AG20443 (cell line): ENCODE measurements at regions not wholly inside any gene's neighbourhood (a gene's known extent, or its start where the extent isn't known, plus 50 kb on each side); places are given as distances from the start of the nearest gene placed in this dataset.
"Not testable (repeated sequence)": the region's sequence is repeated elsewhere in the genome, so short reads cannot be mapped to it uniquely, and the experiment has no call there.

ENCODE experiments used
- DNase-seq: peaks from one replicate; pipeline ENCODE4 v3.0.0; 2012; ENCODE audit warnings: low spot score, mixed read lengths

DNA sequence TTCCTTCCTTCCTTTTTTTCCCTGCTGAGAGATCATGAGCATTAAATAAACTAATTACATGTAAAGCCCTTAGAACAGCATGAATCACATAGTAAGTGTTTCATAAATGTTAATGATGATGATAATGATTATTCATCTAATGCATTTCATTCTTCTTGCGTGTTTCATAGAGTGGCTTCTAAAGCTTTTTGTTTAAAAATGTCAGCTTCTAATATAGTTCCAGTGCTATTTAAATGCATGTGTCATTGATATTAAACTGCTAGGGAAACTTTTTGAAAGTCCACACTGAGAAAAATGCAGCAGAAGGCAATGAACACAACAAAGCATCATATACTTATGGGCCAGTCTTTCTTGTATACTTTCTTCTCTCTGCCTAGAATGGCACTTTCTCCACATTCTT, 894.8 kb downstream of the REEP3 start:
- DNase-seq: no peak

DNA sequence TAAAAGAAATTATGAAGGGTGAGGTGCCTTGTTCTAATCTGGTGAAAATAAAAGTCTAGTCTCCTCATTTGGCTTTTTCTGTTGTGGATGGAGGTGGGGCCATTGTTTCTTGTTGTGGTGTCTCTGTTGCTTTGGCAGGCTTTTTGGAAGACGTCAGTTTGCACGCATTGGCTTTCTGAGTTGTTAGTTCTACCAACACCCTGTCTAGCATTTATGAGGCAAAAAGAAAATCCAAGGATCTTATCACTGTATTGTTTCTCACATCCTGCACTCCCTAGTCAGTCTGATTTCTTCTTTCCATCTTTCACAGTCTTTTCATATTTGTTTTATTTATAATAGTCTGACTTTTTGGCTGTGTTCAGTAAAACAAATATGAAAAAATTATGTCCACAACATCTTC, 898.3 kb downstream of the REEP3 start:
- DNase-seq: no peak

DNA sequence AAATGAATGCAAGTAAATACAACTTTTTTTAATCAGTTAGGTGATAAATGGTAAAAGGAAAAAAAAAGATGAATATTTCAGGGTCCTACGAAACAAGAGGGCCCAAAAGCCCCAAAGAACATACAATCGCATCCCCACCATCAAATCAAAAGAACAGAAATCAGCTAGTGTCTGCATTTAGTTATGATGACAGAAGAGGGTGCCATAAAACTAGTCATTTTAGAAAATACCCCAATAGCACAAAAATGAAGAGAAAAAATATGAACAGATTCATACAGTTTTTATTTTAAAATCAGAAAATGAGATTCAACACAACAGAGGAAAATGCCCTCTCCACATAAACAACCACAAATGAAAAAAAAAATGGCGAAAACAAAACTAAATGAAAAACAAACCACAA, 905.5 kb downstream of the REEP3 start:
- no peak for DNase-seq

DNA sequence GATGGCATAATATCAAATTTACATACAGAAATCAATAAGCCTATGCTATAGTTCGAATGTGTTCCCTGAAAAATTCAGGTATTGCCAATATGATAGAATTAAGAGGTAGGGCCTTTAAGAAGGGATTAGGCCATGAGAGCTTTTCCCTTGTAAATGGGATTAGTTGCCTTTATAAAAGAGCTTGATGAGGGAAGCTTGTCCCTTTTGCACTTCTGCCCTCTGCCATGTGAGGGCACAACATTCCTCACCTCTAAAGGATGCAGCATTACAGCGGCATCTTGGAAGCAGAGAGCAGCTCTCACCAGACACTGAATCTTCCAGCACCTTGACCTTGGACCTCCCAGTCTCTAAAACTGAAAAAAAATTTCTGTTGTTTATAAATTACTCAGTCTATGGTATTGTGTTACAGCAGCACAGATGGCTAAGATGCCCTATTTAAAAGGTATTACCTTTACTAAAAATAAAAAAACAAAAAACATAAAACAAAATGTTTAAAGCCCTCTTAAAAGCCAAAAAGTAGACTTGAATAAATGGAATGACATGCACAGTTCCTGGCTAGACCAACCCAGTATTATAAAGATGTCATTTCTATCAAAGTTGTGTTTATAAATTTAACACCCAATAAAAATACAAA, 909.6 kb downstream of the REEP3 start:
- no peak for DNase-seq

DNA sequence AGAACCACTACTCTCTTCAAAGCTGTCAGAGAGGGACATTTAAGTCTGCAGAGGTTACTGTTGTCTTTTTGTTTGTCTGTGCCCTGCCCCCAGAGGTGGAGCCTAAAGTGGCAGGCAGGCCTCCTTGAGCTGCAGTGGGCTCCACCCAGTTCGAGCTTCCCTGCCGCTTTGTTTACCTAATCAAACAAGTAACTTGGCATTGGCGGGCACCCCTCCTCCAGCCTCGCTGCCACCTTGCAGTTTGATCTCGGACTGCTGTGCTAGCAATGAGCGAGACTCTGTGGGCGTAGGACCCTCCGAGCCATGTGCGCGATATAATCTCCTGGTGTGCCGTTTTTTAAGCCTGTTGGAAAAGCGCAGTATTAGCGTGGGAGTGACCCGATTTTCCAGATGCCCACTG, 920.7 kb downstream of the REEP3 start:
- DNase-seq: not testable (repeated sequence)

DNA sequence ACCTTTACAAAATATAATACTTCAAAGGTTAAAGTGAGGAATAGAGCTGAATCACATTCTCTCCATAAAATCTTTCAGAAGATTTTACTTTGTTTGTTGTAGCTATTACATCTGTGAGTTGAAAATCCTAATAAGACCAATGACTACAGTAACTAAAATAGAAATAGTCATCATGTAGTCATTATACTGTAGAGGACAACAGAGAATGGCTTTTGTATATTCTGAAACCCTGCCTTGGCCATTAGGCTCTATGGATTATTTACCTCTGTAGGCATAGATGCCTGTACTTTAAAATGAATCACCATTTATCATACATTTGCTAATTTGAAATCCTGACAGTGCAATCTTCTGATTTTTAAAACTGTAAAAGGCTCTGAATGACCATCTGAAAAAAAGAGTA, 923.0 kb downstream of the REEP3 start:
- DNase-seq: no peak

DNA sequence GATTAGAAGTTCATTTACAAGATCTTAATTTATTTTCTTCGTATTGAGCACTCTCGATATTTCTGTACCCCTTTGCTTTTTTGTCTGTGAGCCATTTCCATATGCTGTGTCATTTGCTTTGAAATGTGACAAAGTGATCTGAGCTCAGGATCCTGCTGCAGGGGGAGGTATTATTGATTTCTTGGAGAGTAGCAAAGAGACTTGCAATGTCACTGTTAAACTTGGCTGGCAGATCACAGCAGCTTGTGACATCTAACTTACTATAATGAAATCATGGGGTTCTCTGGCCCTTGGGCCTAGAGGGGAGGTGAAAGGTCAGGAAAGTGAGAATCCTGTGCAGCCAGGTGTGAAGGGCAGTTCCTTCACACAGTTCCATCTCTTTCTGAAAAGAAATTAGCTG, 923.4 kb downstream of the REEP3 start:
- no peak for DNase-seq

DNA sequence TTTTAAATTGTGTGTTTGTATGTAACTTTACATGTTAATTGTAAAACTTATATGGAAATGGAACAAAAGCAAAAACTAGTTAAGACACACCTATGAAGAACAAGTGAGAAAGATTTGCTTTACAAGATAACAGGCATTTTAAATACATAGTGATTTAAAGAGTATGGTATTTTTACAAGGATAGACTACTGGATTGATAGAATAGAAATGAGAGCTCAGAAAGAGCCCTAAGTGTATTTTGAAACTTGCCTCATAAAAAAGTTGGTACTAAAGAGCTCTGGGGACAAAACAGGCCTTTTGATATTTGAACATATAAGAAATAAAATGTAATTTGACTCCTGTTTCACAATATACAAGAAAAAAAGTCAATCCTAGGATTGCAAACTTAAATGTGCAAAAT, 928.4 kb downstream of the REEP3 start:
- no peak for DNase-seq

DNA sequence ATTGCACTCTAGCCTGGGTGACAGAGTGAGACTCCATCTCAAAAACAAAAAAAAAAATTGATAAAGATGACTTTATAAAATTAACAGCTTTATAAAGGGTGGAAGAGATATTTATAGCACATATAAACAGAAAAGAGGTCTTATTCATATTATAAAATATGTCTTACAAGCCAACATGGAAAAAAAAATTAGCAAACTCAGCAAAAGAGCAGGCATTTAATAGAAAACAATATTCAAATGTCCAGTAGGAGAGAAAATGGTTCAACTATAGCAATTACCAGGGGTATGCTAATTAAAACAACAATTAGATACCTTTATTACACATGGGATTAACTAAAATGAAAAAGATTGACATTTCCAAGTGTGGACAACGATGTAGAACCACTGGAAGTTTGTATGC, 929.1 kb downstream of the REEP3 start:
- no peak for DNase-seq

DNA sequence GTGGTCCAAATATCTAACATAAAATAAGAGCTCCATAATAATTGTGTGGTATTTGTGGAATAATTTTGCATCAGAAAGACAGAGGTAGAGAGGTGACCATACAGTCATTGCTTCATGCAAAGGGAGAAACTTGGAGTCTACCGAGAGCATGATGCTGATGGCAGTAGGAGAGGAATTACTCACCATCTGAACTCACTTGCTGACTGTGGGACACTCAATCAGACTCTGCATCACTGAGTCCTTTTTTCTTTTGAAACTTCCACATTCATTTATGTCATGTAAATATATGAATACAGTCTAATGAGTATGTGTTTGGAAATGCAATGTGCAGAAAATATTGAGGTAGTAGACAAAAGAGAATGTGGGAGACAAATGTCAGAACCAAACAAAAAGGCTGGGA, 933.8 kb downstream of the REEP3 start:
- no peak for DNase-seq

DNA sequence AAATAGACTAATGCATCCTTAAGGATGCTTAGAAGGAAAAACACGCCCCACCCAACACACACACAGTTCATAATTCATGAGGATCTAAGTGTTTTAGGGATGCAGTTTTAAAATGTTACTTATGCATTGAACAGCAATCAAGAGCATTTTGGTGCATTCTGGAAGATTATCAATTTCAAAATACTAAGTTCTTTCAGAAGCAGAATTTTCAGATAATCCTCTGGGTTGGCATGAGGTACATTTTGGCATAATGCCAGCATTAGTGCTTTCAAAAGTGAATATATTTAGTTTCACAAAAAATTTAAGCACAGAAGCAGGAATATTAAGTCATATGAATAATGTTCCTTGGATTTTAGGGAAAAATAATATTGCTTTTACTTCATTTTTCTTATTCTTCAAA, 937.1 kb downstream of the REEP3 start:
- no peak for DNase-seq

DNA sequence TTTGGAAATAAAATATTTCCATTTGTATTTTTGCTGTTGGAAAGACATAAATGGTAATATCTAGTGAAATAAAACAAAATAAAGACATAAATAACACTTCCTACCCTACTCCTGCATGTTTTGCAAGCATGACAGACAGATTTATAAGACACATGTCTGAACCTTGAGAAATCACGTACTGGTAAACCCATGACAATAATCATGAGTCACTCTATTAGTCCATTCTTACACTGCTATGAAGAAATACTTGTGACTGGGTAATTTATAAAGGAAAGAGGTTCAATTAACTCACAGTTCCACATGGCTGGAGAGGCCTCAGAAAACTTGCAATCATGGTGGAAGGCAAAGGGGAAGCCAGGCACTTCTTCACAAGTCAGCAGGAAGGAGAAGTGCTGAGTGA, 942.2 kb downstream of the REEP3 start:
- no peak for DNase-seq

DNA sequence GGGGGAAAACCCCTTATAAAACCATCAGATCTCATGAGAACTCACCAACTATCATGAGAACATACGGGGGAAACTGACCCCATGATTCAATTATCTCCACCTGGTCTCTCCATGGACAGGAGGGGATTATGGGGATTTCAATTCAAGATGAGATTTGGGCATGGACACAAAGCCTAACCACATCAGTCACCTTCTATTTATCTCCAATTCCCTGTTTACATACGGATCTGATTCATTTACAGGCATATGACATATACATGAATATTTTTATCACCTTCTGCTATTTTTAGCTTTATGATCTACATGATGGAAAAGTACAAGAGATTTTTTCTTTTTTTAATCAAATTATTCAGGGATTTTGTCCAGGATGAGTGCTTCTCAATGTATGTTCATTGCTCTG, 944.5 kb downstream of the REEP3 start:
- DNase-seq: no peak

DNA sequence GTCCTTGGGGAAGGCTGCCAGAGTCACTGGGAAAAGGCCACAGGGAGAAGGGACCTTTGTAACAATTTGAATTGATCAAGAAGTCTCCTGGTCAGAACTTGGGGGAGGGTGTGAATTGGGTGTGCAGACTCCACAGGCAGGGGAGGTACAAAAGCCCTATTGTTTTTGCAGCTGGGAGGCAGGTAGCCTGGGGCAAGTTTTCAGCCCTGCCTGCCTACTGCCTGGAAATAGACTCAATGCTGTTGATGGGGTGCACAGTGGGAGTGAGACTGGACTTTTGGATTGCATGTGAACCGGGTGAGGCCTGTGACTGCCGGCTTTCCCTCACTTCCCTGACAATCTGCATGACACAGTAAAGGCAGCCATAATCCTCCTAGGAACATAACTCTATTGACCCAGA, 947.0 kb downstream of the REEP3 start:
- DNase-seq: no peak

DNA sequence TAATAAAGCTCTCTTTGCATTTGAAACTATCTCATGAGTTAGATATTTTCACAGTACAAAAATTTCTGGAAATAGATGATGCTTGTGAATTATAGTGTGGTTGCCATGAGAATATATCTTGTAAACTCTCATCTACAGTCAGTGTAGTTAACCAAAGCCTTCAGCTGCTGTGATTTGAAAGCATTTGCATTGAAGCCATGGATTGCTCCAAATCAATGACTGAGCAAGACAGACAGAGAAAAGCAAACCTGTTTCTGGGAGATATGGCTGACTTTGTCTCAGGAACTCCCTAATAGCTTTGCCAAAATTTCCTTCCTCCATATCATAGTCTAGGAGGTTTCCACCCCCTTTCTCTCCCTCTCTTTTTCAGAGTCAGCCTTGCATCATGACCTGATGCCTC, 955.3 kb downstream of the REEP3 start:
- DNase-seq: no peak

DNA sequence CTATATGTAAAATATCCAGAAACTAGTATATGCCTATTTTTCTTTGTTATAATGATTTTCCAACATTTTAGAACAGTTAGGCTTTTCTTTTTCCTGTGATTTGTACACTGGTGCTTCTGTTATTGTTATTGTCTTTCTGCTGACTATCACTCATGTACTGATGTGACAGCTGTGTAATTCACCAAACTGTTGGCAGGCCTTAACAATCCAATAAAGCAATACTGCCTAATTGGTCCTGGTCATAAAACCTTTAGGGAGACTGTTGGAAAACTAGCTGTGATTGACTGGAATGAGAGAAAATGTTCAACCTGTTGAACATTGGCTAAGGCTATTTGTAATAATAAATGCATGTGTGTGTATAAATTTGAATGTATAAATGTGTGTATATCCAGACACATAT, 956.6 kb downstream of the REEP3 start:
- DNase-seq: no peak

DNA sequence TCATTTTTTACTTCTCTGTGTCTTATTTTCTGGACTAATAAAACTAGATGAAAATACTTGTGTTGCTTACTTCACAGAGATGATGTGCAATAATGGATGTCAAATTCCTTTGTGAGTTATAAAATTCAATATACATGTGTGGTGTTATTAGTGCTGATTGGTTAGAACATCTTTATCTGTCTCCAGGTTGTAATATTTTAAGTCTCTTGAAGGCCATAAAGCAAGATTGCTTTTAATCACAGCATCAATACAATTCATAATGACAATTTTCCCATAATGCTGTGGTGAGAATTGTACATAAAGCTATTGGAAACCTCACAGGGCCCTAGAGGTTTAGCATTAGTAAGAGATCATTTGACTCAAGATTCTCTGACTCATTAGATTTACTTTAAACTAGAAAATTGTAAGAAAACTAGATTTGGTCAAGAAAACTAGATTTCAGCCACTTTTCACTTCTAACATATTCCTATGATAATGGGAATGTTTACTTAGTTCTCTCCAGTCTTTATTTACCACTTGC, 963.7 kb downstream of the REEP3 start:
- no peak for DNase-seq

DNA sequence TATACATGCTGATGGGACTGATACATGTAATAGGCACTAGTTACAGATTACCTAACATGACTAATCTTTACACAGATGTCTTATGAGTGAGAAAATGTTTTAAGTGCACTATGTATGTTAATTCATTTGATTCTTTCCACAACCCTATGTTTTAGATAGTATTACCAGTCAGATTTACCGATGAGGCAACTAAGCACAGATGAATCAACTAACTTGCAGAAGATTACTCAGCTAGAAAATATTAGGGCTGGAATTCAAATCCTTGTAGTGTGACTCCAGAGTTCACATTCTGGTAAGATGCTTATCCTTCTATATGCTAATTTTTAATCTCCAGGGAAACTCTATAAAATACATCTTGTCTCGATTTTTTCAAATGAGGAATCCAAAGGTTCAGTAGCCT, 964.9 kb downstream of the REEP3 start:
- DNase-seq: no peak

DNA sequence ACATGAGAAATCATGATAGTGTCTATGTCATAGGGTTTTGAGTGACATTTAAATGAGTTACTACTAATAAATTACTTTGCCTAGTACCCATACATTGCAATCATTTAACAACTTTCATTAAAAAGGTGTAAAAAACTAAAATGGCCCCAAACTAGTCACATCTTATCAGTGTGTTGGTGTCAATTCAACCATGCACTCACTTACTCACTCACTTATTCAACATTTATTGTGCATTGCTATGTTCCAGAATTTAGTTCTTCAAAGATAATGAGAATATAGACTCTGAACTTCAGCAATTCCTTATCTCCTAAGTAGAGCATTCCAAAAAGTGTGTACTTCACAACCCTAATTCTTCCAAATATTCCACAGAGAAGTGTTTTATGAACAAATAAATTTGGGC, 965.7 kb downstream of the REEP3 start:
- DNase-seq: no peak

DNA sequence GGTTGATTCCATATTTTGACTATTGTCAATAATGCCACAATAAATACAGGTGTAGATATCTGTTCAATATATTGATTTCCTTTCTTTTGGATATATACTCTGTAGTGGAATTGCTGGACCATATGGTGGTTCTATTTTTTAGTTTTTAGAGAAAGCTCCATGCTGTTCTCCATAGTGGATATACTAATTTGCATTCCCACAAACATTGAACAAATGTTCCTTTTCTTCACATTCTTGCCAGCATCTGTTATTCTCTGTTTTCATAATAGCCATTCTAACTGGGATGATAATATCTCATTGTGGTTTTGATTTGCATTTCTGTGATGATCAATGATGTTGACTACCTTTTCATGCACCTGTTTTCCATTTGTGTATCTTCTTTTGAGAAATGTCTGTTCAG, 973.7 kb downstream of the REEP3 start:
- no peak for DNase-seq

DNA sequence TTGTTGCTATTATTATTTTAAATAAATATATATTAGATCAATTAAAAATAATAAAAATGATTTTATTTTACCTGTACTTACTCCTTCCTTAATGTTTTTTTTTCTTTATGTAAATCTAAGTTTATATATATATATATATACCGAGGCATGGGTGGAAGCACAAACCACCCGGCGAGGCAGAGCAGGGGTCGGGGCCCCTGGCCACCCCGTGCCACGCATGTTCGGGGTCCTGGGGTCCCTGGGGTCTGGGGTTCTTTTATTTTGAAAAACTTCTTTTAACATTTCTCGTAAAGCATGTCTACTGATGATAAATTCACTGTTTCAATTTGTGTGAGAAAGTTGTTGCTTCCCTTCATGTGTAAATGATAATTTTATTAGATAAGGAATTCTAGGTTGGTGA, 976.1 kb downstream of the REEP3 start:
- no peak for DNase-seq

DNA sequence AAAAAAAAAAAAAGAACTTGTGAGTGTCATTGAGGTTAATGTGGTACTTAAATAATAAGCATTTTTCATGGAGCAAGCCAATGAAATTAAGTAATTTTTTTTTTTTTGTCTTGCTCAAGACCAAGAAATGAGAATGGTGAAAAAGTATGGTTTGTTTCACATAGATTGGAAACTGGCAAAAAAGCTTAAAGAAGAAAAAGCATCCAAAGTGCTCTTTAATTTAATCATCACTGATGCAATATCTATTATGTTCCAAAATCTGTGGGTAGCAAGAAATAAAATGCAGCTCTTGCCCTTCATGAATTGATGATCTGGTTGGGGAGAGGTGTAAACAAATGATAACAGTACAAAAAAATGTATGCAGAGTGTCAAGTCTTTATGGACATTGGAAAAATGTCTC, 980.6 kb downstream of the REEP3 start:
- DNase-seq: no peak

DNA sequence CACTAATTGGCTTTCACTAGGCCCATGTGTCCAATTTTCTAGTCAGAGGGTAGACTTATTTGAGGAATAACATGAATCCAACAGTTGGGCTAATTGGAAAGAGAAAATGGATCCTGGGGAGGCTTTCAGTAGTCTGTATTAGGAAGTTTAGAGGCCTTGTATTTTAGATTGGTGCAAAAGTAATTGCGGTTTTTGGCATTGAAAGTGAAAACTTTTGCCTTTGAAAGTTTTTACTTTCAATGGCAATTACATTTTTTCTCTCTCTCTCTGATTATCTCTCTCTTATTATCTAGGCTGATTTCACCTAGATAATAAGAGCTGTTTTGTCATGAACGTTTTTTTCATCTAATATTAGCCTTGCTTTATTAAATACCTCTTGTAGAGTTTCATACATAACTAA, 981.7 kb downstream of the REEP3 start:
- DNase-seq: no peak

DNA sequence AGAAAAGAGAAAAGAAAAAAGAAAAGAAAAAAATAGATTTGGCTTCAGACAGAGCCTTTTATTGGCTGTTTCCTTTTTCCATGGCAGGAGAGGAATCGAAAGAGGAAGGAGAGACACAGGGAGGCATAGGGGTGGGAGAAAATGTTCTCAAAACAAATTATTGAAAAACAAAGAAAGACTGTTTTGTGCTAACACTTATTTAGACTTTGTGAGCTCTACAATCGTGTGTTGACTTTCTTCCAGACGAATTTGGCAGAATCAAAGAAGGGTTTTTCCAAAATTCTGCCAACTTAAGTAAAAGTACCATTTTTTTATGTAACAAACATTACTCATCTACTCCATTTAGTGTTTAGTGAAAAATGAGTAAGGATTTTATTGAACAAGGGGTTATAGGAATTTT, 982.2 kb downstream of the REEP3 start:
- DNase-seq: no peak

DNA sequence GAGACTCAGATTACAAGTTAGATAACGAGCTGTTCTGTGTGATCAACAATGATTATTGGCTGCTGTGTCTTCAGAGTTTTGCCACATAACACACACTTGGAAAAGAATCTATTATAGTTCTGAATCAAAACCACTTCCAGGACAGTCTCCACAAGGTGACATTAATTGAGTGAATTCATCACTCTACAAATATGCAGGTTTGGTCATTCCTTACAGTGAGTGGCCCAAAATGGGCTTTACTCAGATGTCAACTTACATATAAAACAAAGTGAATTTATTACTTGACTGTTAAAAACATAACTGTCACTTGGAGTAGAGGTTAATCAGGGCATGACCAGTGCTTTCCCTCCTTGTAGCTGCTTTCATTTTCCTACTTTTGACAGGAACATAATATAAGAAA, 984.3 kb downstream of the REEP3 start:
- no peak for DNase-seq
